ENCODE measurements at regions not wholly inside any gene's neighbourhood (a gene's known extent, or its start where the extent isn't known, plus 50 kb on each side); places are given as distances from the start of the nearest gene placed in this dataset.
A peak's percentile ranks its signal among the peaks of the same experiment; 100 is the strongest.

GRCh38 chr3:152516216-152516615 lies 247.5 kb downstream of the MBNL1 start:
- TF ChIP-seq CTCF (IDR thresholded peaks at IDR 0.05; ENCODE audit: borderline replicate concordance, insufficient read depth, low read depth, low read length): no peak
- H3K4me3 ChIP-seq (ENCODE audit: low read depth, low read length): no peak overlapping the region

DNA sequence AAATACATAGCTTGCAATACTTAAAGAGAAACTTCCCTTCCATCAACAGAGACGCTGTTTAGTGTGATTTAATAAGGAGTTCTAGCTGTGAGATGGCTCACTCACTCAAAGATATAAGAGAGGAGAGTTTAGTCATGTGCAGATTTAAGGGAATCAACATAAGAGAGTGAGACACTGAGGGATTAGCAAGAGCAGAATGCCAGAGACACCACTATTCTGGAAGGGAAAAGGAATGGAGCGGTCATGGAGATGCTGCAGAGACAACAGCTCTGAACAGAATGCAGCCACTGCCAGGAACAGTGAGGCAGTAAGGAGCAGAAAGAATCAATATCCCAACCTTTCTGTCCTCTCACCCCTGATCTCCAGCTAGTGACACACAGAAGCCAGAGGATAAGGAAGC lies 248.8 kb downstream of the MBNL1 start:
- no peak for TF ChIP-seq CTCF (IDR thresholded peaks at IDR 0.05; ENCODE audit: borderline replicate concordance, insufficient read depth, low read depth, low read length)
- no peak overlapping the region for H3K4me3 ChIP-seq (ENCODE audit: low read depth, low read length)

DNA sequence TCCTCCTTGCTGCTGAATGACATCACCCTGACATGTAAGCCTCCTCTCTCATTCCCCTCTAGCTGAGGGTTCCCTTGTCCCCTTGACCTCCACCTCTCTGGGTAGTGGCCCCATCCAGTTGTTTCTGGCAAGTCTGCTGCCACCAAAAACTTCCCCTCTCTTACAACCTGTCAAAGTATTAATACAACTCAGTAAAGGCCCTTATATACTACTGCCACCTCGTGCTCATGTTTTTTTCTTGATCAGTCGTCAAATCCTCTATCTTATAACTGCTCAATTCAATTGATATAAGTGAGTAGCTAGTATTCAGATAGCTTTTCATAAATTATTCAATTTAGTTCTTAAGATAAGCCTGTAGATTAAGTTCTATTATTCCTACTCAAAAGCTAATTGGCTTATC lies 249.6 kb downstream of the MBNL1 start:
- H3K4me3 ChIP-seq (ENCODE audit: low read depth, low read length): no peak overlapping the region
- TF ChIP-seq CTCF (IDR thresholded peaks at IDR 0.05; ENCODE audit: borderline replicate concordance, insufficient read depth, low read depth, low read length): no peak

- no peak for TF ChIP-seq CTCF (IDR thresholded peaks at IDR 0.05; ENCODE audit: borderline replicate concordance, insufficient read depth, low read depth, low read length)
Observed at GRCh38 chr3:152519376-152519775, 250.6 kb downstream of the MBNL1 start.

DNA sequence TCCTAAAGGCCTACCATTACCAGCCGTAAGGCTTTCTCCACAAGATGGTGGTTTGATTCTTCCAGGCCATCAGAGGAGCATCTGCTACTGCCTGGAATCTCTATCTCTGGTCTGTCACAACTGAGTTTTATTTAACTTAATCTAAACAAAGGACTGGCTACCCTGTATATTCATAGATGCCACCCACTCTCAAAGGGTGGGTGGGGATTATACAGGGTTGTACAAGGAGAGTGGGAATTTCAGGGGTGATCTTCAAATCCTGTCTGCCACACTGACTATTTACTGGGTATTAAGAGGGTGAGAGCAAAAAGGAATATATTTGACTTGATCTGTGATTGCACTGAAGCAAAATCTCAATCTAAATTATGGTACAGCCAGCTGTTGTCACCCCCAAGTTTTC lies 253.3 kb downstream of the MBNL1 start:
- TF ChIP-seq CTCF (IDR thresholded peaks at IDR 0.05; ENCODE audit: borderline replicate concordance, insufficient read depth, low read depth, low read length): no peak
- H3K4me3 ChIP-seq (ENCODE audit: low read depth, low read length): no peak overlapping the region

More at GRCh38 chr3:152519376-152519775, 250.6 kb downstream of the MBNL1 start:
- no peak overlapping the region for H3K4me3 ChIP-seq (ENCODE audit: low read depth, low read length)

DNA sequence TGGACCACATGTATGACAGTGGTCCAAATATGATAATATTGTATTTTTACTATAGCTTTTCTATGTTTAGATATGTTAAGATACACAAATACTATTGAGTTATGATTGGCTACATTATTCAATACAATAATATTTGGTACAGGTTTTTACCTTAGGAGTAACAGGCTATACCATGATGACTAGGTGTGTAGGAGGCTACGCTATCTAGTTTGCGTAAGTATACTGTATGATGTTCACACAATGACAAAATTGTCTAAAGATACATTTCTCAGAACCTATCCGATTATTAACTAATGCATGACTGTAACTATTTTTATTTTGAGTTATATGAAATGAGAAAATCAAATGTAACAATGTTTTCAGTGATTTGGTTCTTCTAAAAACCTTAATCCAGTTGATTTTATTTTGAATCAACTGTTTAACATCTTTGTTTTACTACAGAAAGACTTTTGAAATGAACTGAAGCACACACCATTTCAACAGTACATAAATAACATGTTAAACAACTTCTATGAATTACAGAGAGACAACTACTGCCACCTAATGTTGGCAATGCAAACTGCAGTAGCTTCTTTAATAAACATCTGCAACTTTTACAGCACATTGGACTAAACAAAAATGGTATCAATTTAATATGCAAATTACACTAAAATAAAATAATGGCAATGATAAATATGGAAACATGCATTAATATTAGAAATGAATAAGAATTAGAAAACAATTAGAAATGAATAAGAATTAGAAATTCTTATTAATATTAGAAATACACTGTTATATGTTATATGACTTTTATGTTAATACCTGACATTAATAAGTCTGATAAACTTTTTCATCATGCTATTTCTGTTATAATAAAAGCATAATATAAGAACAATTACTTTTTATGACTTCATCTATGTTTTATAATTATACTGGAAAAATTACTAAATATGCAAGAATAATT lies 255.7 kb downstream of the MBNL1 start:
- peak; percentile 52; the same call in 1 of the 2 replicates for TF ChIP-seq CTCF (IDR thresholded peaks at IDR 0.05; ENCODE audit: borderline replicate concordance, insufficient read depth, low read depth, low read length)
- H3K4me3 ChIP-seq (ENCODE audit: low read depth, low read length): no peak overlapping the region

- H3K4me3 ChIP-seq (ENCODE audit: low read depth, low read length): no peak overlapping the region
- TF ChIP-seq CTCF (IDR thresholded peaks at IDR 0.05; ENCODE audit: borderline replicate concordance, insufficient read depth, low read depth, low read length): no peak
Observed at GRCh38 chr3:152531717-152532116, 263.0 kb downstream of the MBNL1 start.
